ENCODE measurements at regions not wholly inside any gene's neighbourhood (a gene's known extent, or its start where the extent isn't known, plus 50 kb on each side); places are given as distances from the start of the nearest gene placed in this dataset.

DNA sequence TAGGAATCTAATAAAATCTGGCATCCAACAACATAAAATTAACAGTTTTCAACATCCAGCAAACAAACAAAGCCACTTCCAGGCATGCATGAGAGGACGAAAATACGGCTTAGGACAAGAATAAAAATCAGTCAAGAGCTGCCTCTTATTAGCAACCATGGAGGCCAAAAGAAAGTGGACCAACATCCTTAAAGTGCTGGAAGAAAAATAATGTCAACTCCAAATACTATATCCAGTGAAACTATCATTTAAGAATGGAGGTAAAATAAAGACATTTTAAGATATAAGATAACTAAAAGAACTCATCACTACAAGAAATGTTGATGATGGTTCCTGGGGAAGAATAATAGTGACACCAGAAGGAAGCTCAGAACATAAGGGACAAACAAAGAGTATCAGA lies 224.0 kb upstream of the IRX4 start:
- intact Hi-C loops (cut with micrococcal nuclease) (no loop called here), dilution Hi-C loops (cut with MboI; ENCODE audit: extremely low pct_ligation_motif_present, low sequenced_read_pairs) (no loop called here)
- FAIRE-seq (no peak), DNase-seq (ENCODE audit: low read depth, low spot score) (no peak)
- H3K4me2 ChIP-seq (ENCODE audit: insufficient read depth, low read length): no peak overlapping the region
- no peak overlapping the region for H3K27ac ChIP-seq (ENCODE audit: insufficient read depth, low read depth, low read length)
- H2AFZ ChIP-seq (ENCODE audit: low read depth, low read length): no peak overlapping the region
- H3K9ac ChIP-seq (replicated peaks; ENCODE audit: extremely low read depth, insufficient read depth, low read length): no peak overlapping the region
- H3K36me3 ChIP-seq (ENCODE audit: control insufficient read depth in 2 of 2, extremely low read depth in 1 of 2, insufficient read depth in 2 of 2, low read length in 2 of 2): no peaks in the 10 kb centered on the region
- H3K4me3 ChIP-seq (replicated peaks in 1 of 3; ENCODE audit: insufficient read depth in 1 of 3, low read depth in 1 of 3, low read length in 3 of 3): no peak overlapping the region
- no peak for TF ChIP-seq MYC (IDR thresholded peaks at IDR 0.05; ENCODE audit: low read depth, low read length)
- TF ChIP-seq, protein P1, sequence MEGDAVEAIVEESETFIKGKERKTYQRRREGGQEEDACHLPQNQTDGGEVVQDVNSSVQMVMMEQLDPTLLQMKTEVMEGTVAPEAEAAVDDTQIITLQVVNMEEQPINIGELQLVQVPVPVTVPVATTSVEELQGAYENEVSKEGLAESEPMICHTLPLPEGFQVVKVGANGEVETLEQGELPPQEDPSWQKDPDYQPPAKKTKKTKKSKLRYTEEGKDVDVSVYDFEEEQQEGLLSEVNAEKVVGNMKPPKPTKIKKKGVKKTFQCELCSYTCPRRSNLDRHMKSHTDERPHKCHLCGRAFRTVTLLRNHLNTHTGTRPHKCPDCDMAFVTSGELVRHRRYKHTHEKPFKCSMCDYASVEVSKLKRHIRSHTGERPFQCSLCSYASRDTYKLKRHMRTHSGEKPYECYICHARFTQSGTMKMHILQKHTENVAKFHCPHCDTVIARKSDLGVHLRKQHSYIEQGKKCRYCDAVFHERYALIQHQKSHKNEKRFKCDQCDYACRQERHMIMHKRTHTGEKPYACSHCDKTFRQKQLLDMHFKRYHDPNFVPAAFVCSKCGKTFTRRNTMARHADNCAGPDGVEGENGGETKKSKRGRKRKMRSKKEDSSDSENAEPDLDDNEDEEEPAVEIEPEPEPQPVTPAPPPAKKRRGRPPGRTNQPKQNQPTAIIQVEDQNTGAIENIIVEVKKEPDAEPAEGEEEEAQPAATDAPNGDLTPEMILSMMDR (IDR thresholded peaks at IDR 0.05; ENCODE audit: extremely low read depth in 1 of 2, insufficient read depth in 1 of 2, low read depth in 1 of 2, low read length in 2 of 2): no peak
- TF ChIP-seq, protein P2, sequence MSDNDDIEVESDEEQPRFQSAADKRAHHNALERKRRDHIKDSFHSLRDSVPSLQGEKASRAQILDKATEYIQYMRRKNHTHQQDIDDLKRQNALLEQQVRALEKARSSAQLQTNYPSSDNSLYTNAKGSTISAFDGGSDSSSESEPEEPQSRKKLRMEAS (IDR thresholded peaks at IDR 0.05; ENCODE audit: insufficient read depth, insufficient read length): no peak
- TF ChIP-seq JUN (IDR thresholded peaks at IDR 0.05; ENCODE audit: borderline replicate concordance, insufficient read depth, insufficient read length, low read depth): no peak
- TF ChIP-seq GATA2 (IDR thresholded peaks at IDR 0.05; ENCODE audit: insufficient read depth, insufficient read length, low read depth, low read length): no peak
- no peak for TF ChIP-seq POLR2AphosphoS5 (IDR thresholded peaks at IDR 0.05; ENCODE audit: insufficient read depth, low read depth, low read length)
- TF ChIP-seq EZH2 (IDR thresholded peaks at IDR 0.05; ENCODE audit: borderline replicate concordance, low read depth, low read length, severe bottlenecking): no peak
- no peak for TF ChIP-seq POLR2A (IDR thresholded peaks at IDR 0.05; ENCODE audit: low read depth, low read length)
- no peak for TF ChIP-seq FOS (IDR thresholded peaks at IDR 0.05; ENCODE audit: borderline replicate concordance, insufficient read depth, low read length)
- peaks cover 6% of the 10 kb centered on the region for H3K9me3 ChIP-seq (replicated peaks; ENCODE audit: control insufficient read depth, insufficient read depth, low read length)
- H4K20me1 ChIP-seq (replicated peaks; ENCODE audit: control insufficient read depth, extremely low read depth, insufficient read depth, low read length): no peaks in the 10 kb centered on the region
- H3K4me1 ChIP-seq (ENCODE audit: control insufficient read depth, extremely low read depth, insufficient read depth, low read length): no peaks in the 10 kb centered on the region
- ChIA-PET POLR2A (no interaction called here), CTCF (no interaction called here)
- no peaks in the 10 kb centered on the region for H3K9me1 ChIP-seq (replicated peaks; ENCODE audit: control insufficient read depth, extremely low read depth, insufficient read depth, low read length)
- no peaks in the 10 kb centered on the region for H3K79me2 ChIP-seq (ENCODE audit: control insufficient read depth, insufficient read depth, low read length)
- BruUV-seq (replicated peaks): no TSS peak
- no peaks in the 10 kb centered on the region for H3K27me3 ChIP-seq (ENCODE audit: control insufficient read depth in 2 of 2, insufficient read depth in 2 of 2, low read length in 2 of 2)

Data from endothelial cell of umbilical vein (primary cell).